HCT116 (cell line): ENCODE measurements at regions not wholly inside any gene's neighbourhood (a gene's known extent, or its start where the extent isn't known, plus 50 kb on each side); places are given as distances from the start of the nearest gene placed in this dataset.

Source experiments
- ATAC-seq: fragments of 200-7000 bp; cut with Tn5 transposase; 2 replicates; pipeline ENCODE4 v1.9.1; 2020; ENCODE audit warnings: mild to moderate bottlenecking, moderate library complexity
- BruUV-seq: library from RNA; stranded (reverse); fragments of 400-500 nt; replicated peaks from 2 replicates; lab custom pipeline; 2021; lab: Mats Ljungman, UMichigan
- CTCF ChIA-PET: fragments of 300-600 bp; sonication (Branson Sonifier 250); formaldehyde crosslinking; loops from one replicate; lab custom pipeline; 2021; ENCODE audit warnings: antibody characterized with exemption; lab: Charles Lee
- POLR2A ChIA-PET: fragments of 300-600, 350-600 bp; sonication (Branson Sonifier 250); formaldehyde crosslinking; loops from one replicate; lab custom pipeline; 2021; ENCODE audit warnings: antibody characterized with exemption; lab: Charles Lee
- RAD21 ChIA-PET, 2 experiments: fragments of 300-600 bp; sonication (Branson Sonifier 250); formaldehyde crosslinking; loops; one replicate each; lab custom pipeline; 2023; ENCODE audit warnings: low total read pairs in 2 of 2; ENCODE audit not compliant: uncharacterized antibody in 2 of 2, unreplicated experiment in 2 of 2, low non-redundant PET in 1 of 2; lab: Charles Lee
- DNase-seq: peaks from one replicate; pipeline ENCODE4 v3.0.0-alpha.2; 2010; ENCODE audit warnings: low read depth, low spot score
- H2AFZ ChIP-seq: fragments of 200-600 bp; shearing (Covaris generic), sonication (generic); 2 replicates; pipeline ENCODE4 v1.6.1; 2017; ENCODE audit warnings: low read depth, mixed run types, mixed read lengths, antibody characterized with exemption, low read length; ENCODE audit not compliant: poor library complexity, severe bottlenecking
- H3K27ac ChIP-seq: 2 replicates; pipeline ENCODE4 v1.5.1; 2012; ENCODE audit warnings: low read depth, low read length
- H3K27me3 ChIP-seq: fragments of 200-600 bp; sonication (generic); 2 replicates; pipeline ENCODE4 v1.6.1; 2016; ENCODE audit warnings: mixed run types, low read length, mixed read lengths; ENCODE audit not compliant: insufficient read depth
- H3K36me3 ChIP-seq, 2 experiments: fragments of 200-500 bp in 1 of 2; fragments of 200-600 bp in 1 of 2; sonication (Bioruptor generic) in 1 of 2; sonication (generic) in 1 of 2; 2 replicates each; pipeline versions ENCODE4 v1.5.1 to v1.6.1; 2014 to 2016; ENCODE audit warnings: low read length in 2 of 2, inconsistent platforms in 1 of 2, mixed read lengths in 1 of 2, mixed run types in 1 of 2; ENCODE audit not compliant: insufficient read depth in 2 of 2, control insufficient read depth in 1 of 2
- H3K4me1 ChIP-seq, 2 experiments: fragments of 200-600 bp in 1 of 2; sonication (generic) in 1 of 2; 2 replicates each; pipeline versions ENCODE4 v1.5.1 to v1.6.1; 2012 to 2017; ENCODE audit warnings: low read length in 2 of 2, inconsistent platforms in 1 of 2, mild to moderate bottlenecking in 1 of 2, mixed read lengths in 1 of 2, mixed run types in 1 of 2, moderate library complexity in 1 of 2; ENCODE audit not compliant: insufficient read depth in 2 of 2, control insufficient read depth in 1 of 2
- H3K4me2 ChIP-seq: fragments of 200-600 bp; sonication (generic); 2 replicates; pipeline ENCODE4 v1.6.1; 2017; ENCODE audit warnings: mixed run types, low read length, mixed read lengths
- H3K4me3 ChIP-seq, 2 experiments: fragments of 200-600 bp in 1 of 2; sonication (generic) in 1 of 2; replicated peaks in 1 of 2; 2 replicates each; pipeline ENCODE4 v1.5.1; 2011 to 2016; ENCODE audit warnings: low read length in 2 of 2, control low read depth in 1 of 2, low read depth in 1 of 2, mild to moderate bottlenecking in 1 of 2, mixed read lengths in 1 of 2, mixed run types in 1 of 2
- H3K79me2 ChIP-seq: fragments of 200-600 bp; sonication (generic); 2 replicates; pipeline ENCODE4 v1.6.1; 2017; ENCODE audit warnings: mild to moderate bottlenecking, mixed run types, low read length, moderate library complexity, mixed read lengths; ENCODE audit not compliant: insufficient read depth
- H3K9ac ChIP-seq: fragments of 200-600 bp; sonication (generic); 2 replicates; pipeline ENCODE4 v1.6.1; 2016; ENCODE audit warnings: low read length, mixed read lengths
- H3K9me2 ChIP-seq: fragments of 200-600 bp; sonication (generic), shearing (Covaris generic); 2 replicates; pipeline ENCODE4 v1.6.1; 2017; ENCODE audit warnings: mixed run types, mild to moderate bottlenecking, moderate library complexity; ENCODE audit not compliant: insufficient read depth
- H3K9me3 ChIP-seq, 2 experiments: fragments of 200-500 bp in 1 of 2; fragments of 200-600 bp in 1 of 2; sonication (Bioruptor generic) in 1 of 2; sonication (generic) in 1 of 2; 2 replicates each; pipeline ENCODE4 v1.6.1; 2014 to 2017; ENCODE audit warnings: low read length in 2 of 2, mixed read lengths in 2 of 2, inconsistent platforms in 1 of 2, low read depth in 1 of 2, mild to moderate bottlenecking in 1 of 2, mixed run types in 1 of 2, moderate library complexity in 1 of 2; ENCODE audit not compliant: control insufficient read depth in 1 of 2, insufficient read depth in 1 of 2
- H4K20me1 ChIP-seq: fragments of 200-600 bp; sonication (generic), shearing (Covaris generic); 2 replicates; pipeline ENCODE4 v1.6.1; 2017; ENCODE audit warnings: mixed run types, mild to moderate bottlenecking, moderate library complexity; ENCODE audit not compliant: insufficient read depth
- ATF3 ChIP-seq: IDR thresholded peaks from 2 replicates; pipeline ENCODE4 v1.6.1; 2012
- CBX3 ChIP-seq: IDR thresholded peaks from 2 replicates; pipeline ENCODE4 v1.6.1; 2012; ENCODE audit warnings: low read depth
- CEBPB ChIP-seq: IDR thresholded peaks from 2 replicates; pipeline ENCODE4 v1.6.1; 2012; ENCODE audit warnings: low read depth
- CTCF ChIP-seq, 3 experiments: fragments of 200-600 bp in 1 of 3; sonication (generic) in 1 of 3; IDR thresholded peaks in 2 of 3; conservative IDR thresholded peaks in 1 of 3; 2 replicates each; pipeline ENCODE4 v1.5.1; 2012 to 2017; ENCODE audit warnings: low read depth in 2 of 3, low read length in 2 of 3, antibody characterized with exemption in 1 of 3, borderline replicate concordance in 1 of 3, control low read depth in 1 of 3, mild to moderate bottlenecking in 1 of 3, mixed read lengths in 1 of 3, mixed run types in 1 of 3, moderate library complexity in 1 of 3; ENCODE audit not compliant: insufficient read depth in 1 of 3
- EGR1 ChIP-seq: IDR thresholded peaks from 2 replicates; pipeline ENCODE4 v1.6.1; 2012; ENCODE audit warnings: low read depth
- ELF1 ChIP-seq: IDR thresholded peaks from 2 replicates; pipeline ENCODE4 v1.6.1; 2012; ENCODE audit warnings: low read depth, borderline replicate concordance
- EZH2 ChIP-seq: fragments of 200-600 bp; sonication (generic); IDR thresholded peaks from 2 replicates; pipeline ENCODE4 v1.6.1; 2017; ENCODE audit warnings: antibody characterized with exemption, mixed run types
- FOSL1 ChIP-seq: IDR thresholded peaks from 2 replicates; pipeline ENCODE4 v1.6.1; 2012; ENCODE audit warnings: low read depth
- JUND ChIP-seq: IDR thresholded peaks from 2 replicates; pipeline ENCODE4 v1.6.1; 2012
- MAX ChIP-seq: IDR thresholded peaks from 2 replicates; pipeline ENCODE4 v1.6.1; 2012
- POLR2A ChIP-seq: IDR thresholded peaks from 2 replicates; pipeline ENCODE4 v1.7.0; 2011; ENCODE audit warnings: borderline replicate concordance; ENCODE audit not compliant: insufficient read depth, insufficient read length; ENCODE audit errors: extremely low read depth
- POLR2AphosphoS5 ChIP-seq: IDR thresholded peaks from 2 replicates; pipeline ENCODE4 v1.6.1; 2011; ENCODE audit warnings: mild to moderate bottlenecking, low read depth, low read length, moderate library complexity
- REST ChIP-seq: IDR thresholded peaks from 2 replicates; pipeline ENCODE4 v1.6.1; 2012; ENCODE audit warnings: low read depth
- SIN3A ChIP-seq: IDR thresholded peaks from 2 replicates; pipeline ENCODE4 v1.6.1; 2012; ENCODE audit warnings: low read depth
- SP1 ChIP-seq: IDR thresholded peaks from 2 replicates; pipeline ENCODE4 v1.6.1; 2012; ENCODE audit warnings: low read depth
- YY1 ChIP-seq: IDR thresholded peaks from 2 replicates; pipeline ENCODE4 v1.6.1; 2011; ENCODE audit warnings: low read length, low read depth, moderate library complexity, mild to moderate bottlenecking; ENCODE audit not compliant: insufficient replicate concordance; ENCODE audit errors: extremely low read depth
- ZFX ChIP-seq: fragments of 450-650 bp; IDR thresholded peaks from 2 replicates; pipeline ENCODE4 v1.6.1; 2017
- ZNF274 ChIP-seq: fragments of 200-500 bp; sonication (Bioruptor generic); IDR thresholded peaks from 2 replicates; pipeline ENCODE4 v1.6.1; 2014; ENCODE audit warnings: mild to moderate bottlenecking, low read depth, low read length, inconsistent platforms
- intact Hi-C: fragments of 100-400 bp; cut with micrococcal nuclease; formaldehyde crosslinking; loops from 2 replicates; pipeline ENCODE4 v1.10.0; 2022

- no peak for TF ChIP-seq ATF3
- no peak for TF ChIP-seq ZNF274
- TF ChIP-seq EGR1 = no peak
- TF ChIP-seq SIN3A = no peak
- no peak for TF ChIP-seq EZH2
- no peak for TF ChIP-seq CTCF (IDR thresholded peaks at IDR 0.05 in 2 of 3, conservative IDR thresholded peaks at IDR 0.05 in 1 of 3; ENCODE audit: borderline replicate concordance in 1 of 3, insufficient read depth in 1 of 3, low read depth in 2 of 3, low read length in 2 of 3)
- TF ChIP-seq JUND = no peak
- no peak for TF ChIP-seq YY1
- no peak for TF ChIP-seq ZFX
- no peak for TF ChIP-seq POLR2AphosphoS5
- TF ChIP-seq MAX = no peak
- TF ChIP-seq CBX3 = no peak
- no peak for TF ChIP-seq POLR2A
- TF ChIP-seq CEBPB = no peak
- no peak for TF ChIP-seq ELF1
- TF ChIP-seq FOSL1 = no peak
- TF ChIP-seq SP1 = no peak
- no peak for TF ChIP-seq REST
- H3K9me2 ChIP-seq = no peaks in the 10 kb centered on the region
- intact Hi-C loops = no loop called here
- H3K27me3 ChIP-seq = peaks cover 43% of the 10 kb centered on the region
- no peak overlapping the region for H2AFZ ChIP-seq
- no peaks in the 10 kb centered on the region for H3K4me1 ChIP-seq
- no peaks in the 10 kb centered on the region for H3K36me3 ChIP-seq
- RAD21 ChIA-PET = no interaction called here
- H3K4me2 ChIP-seq = no peak overlapping the region
- H4K20me1 ChIP-seq = no peaks in the 10 kb centered on the region
- no peak overlapping the region for H3K27ac ChIP-seq
- no peak overlapping the region for H3K4me3 ChIP-seq
- no peak for DNase-seq
- ATAC-seq = no peak
- no peaks in the 10 kb centered on the region for H3K79me2 ChIP-seq
- no TSS peak for BruUV-seq
- no peak overlapping the region for H3K9ac ChIP-seq
- CTCF ChIA-PET = no interaction called here
- POLR2A ChIA-PET = no interaction called here
- H3K9me3 ChIP-seq = no peaks in the 10 kb centered on the region
Observed at GRCh38 chr3:124354150-124354549, 362.2 kb upstream of the ROPN1 start.
